GM15510 (cell line): ENCODE measurements at regions not wholly inside any gene's neighbourhood (a gene's known extent, or its start where the extent isn't known, plus 50 kb on each side); places are given as distances from the start of the nearest gene placed in this dataset.

Source experiments
- POLR2A ChIP-seq: IDR thresholded peaks from 3 replicates; pipeline ENCODE4 v1.6.1; 2011; ENCODE audit warnings: borderline replicate concordance; ENCODE audit not compliant: insufficient read length; ENCODE audit errors: extremely low read depth

DNA sequence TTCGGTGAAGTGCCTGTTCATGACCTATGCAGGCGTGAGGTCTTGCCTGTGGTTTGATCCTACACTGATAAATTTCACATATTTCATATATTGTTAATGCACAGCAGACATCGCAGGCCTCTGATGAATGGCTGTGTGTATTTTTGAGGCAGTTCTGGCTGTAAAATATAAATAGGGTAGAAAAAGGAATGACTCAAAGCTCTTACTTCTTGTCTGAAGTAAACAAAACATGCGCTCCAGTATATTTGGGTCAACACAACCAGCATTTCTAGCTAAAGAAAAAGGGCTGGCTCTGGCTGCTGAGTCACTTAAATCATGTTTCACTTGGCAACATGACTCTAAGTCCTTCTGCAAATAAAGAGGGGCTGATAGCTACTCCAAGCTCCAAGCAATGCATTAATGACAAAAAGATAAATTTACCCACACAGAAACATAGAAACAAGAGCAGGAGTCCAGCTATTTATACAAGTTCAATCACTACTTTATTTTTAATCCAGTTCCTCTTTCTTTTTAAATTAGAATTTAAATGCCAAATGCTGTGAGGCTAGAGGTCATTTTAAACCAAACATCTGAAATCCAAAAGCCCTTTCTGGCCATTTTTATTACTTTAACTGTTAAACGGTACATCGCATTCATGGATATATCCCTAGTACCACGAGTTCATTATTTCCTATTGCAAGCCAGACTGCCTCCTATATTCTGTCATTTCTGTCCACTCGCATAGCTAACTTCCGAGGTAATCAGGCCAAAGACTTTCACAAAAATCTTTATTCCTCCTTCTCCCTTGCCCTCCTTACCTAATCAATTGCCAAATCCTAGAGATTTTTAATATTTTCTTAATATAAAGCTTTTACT, 54.3 kb upstream of the TMCC3 start:
- TF ChIP-seq POLR2A, result no peak

DNA sequence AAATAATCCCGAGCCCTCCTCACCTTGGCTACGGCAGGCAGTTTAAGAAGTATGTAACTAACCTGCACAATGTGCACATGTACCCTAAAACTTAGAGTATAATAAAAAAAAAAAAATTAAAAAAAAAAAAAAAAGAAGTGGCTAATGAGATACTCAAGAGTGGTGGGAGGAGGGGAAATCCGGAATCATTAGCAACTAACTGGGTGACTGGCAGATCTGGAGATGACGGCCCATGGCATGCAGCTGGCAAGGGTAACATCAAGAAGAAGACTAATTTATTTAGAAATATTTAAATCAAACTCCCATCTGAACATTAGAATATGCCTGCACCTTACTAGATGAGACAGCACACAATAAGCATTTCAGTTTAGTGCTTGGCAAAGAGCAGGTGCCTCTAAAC, 52.3 kb upstream of the TMCC3 start:
- no peak for TF ChIP-seq POLR2A

DNA sequence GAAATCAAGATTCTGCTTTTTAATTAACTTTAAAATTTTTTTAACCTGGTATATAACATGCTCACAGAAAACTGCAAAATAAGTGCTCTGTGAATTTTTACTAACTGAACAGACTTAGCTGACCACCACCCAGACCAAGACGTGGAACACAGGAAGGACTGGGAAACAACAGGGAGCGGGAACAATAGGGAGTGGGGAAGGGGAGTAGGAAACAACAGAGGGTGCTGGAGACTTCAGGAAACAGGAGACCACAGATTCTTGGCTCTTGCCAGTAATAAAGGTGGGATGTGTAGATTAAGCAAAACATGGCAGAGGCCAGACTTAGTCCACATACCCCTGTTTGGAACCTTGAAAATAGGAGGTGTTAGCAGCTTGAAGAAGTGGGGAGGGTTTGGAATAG, 51.4 kb upstream of the TMCC3 start:
- no peak for TF ChIP-seq POLR2A

DNA sequence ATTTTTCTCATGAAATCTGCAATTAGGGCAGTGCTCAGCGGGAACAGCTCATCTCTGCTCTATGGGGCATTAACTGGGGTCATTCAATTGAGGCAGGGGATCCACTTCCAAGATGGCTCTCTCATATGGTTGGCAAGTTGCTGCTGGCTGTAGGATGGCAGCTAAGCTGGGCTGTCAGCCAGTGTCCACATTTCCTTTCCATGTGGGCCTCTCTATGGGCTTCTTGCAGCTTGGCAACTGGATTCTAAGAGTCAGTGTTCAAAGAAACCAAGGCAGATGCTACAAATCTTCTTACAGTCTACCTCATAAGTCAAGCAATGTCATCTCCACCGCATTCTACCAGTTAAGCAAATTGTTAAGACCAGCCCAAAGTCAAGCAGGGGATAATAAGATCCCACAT, 50.3 kb upstream of the TMCC3 start:
- TF ChIP-seq POLR2A, result no peak
